Activated naive CD8-positive, alpha-beta T cell treated with anti-CD3 and anti-CD28 coated beads for 36 hours (primary cell): ENCODE measurements at regions not wholly inside any gene's neighbourhood (a gene's known extent, or its start where the extent isn't known, plus 50 kb on each side); places are given as distances from the start of the nearest gene placed in this dataset.

Experiments used
- DNase-seq: peaks from one replicate; pipeline ENCODE4 v3.0.0; 2021
- H3K27ac Mint-ChIP-seq: one replicate; pipeline ENCODE4 v1.8.0; 2022; ENCODE audit warnings: mild to moderate bottlenecking, moderate library complexity, mixed read lengths
- H3K27me3 Mint-ChIP-seq: one replicate; pipeline ENCODE4 v1.8.0; 2022; ENCODE audit warnings: mild to moderate bottlenecking, mixed read lengths
- H3K36me3 Mint-ChIP-seq: one replicate; pipeline ENCODE4 v1.8.0; 2021; ENCODE audit warnings: mild to moderate bottlenecking, mixed read lengths
- H3K4me1 Mint-ChIP-seq: one replicate; pipeline ENCODE4 v1.8.0; 2021; ENCODE audit warnings: mixed read lengths
- H3K4me3 Mint-ChIP-seq: one replicate; pipeline ENCODE4 v1.8.0; 2022; ENCODE audit warnings: mild to moderate bottlenecking, moderate library complexity, mixed read lengths
- H3K9me3 Mint-ChIP-seq: one replicate; pipeline ENCODE4 v1.8.0; 2022; ENCODE audit warnings: mixed read lengths

DNA sequence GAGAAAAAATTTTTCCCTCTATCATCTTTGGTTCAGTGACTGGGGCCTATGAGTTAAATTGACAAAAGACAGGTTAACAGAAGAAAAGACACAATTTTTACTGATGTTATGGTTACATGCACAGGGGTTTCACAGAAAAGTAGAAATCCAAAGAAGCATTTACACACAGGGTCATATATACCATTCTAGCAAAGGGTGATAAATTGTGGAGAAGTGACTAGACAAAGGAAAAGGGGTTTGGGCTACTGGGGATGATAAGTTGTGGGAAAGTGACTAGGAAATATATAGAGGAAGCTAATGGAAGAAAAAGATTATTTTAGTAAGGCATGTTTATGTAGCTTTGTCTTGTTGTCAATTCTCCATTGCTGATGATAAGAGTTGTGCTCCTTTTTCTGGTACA, 276.7 kb upstream of the JARID2 start:
- H3K27ac Mint-ChIP-seq, result no peak overlapping the region
- DNase-seq, result no peak
- H3K9me3 Mint-ChIP-seq, result peaks cover 3% of the 10 kb centered on the region
- no peaks in the 10 kb centered on the region for H3K36me3 Mint-ChIP-seq
- H3K4me1 Mint-ChIP-seq, result no peaks in the 10 kb centered on the region
- no peaks in the 10 kb centered on the region for H3K27me3 Mint-ChIP-seq
- no peak overlapping the region for H3K4me3 Mint-ChIP-seq

DNA sequence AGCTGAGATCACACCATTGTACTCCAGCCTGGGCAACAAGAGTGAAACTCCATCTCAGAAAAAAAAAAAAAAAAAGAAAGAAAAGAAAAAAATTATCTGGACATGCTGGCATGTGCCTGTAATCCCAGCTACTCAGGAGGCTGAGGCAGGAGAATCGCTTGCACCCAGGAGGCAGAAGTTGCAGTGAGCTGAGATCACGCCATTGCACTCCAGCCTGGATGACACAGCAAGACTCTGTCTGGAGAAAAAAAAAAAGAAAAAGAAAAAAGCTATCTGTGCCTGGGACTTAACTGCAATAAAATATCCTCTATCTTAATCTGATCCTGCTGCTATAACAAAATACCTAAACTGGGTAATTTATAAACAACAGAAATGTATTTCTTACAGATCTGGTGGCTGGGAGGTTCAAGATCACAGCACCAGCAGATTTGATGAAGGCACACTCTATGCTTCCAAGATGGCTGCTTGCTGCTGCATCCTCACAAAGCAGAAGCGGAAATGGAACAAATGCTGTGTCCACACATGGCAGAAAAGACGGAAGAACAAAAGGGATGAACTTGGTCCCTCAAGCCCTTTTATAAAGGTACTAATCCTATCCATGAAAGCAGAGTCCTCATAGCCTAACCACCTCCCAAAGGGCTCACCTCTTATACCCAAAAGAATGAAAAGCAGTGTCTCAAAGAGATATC, 273.3 kb upstream of the JARID2 start:
- DNase-seq, result no peak
- Mint-ChIP-seq H3K4me1 (peaks cover 6% of the 10 kb centered on the region), H3K4me3 (no peak overlapping the region), H3K27me3 (no peaks in the 10 kb centered on the region), H3K27ac (no peak overlapping the region), H3K36me3 (peaks cover 1% of the 10 kb centered on the region), H3K9me3 (peaks cover 3% of the 10 kb centered on the region)

DNA sequence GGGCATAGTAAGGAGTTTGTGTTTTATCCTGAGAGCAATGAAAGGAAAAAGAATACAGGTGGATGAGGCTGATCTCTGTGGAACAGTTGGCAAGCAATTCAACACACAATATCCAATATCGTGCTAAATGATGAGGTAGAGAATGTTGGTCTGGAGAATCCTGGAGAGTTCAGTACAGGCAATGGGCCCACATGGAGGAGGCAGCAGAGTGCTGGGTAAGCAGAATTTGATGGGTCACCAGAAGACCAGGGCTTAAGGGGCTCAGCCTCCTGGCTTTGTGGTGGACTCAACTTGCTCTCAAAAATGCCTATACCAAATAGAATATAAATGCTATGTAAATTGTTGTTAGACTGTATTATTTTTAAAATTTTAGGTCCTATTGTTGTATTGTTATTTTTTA, 271.5 kb upstream of the JARID2 start:
- Mint-ChIP-seq H3K27me3 (no peaks in the 10 kb centered on the region), H3K27ac (no peak overlapping the region), H3K4me3 (no peak overlapping the region), H3K9me3 (no peaks in the 10 kb centered on the region), H3K4me1 (peaks cover 6% of the 10 kb centered on the region), H3K36me3 (peaks cover 1% of the 10 kb centered on the region)
- DNase-seq, result no peak

DNA sequence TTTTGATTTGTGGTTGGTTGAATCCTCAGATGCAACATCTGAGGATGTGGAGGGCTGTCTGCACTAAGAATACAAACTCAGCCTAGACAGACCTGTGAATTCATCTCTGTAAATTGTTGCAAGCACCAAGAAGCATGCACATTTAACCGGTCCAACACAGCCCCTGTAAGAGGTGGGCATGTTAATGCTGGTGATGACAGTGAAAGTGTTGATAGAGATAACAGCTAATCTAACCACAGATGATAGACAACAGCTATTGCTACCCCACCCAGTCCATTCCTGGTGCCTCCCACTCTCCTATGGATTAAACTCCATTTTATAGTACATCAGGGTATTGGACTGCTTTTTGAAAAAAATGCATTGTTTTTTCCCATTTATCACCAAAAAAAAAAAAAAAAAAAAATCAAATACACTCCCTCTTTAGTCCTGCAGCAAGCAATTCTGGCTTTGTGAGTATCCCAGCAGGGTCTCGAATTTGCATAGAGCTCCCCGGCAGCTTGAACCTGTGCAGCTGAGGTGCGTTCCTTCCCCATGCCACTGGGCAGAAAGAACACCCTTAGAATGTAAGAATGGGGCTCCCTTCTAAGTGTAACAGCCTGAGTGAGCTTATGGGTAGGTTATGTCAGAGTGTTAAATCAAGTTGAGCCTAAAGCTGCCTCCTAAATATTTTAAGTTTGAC, 270.9 kb upstream of the JARID2 start:
- Mint-ChIP-seq H3K9me3 (no peaks in the 10 kb centered on the region), H3K27ac (no peak overlapping the region), H3K27me3 (no peaks in the 10 kb centered on the region), H3K4me1 (peaks cover 6% of the 10 kb centered on the region), H3K4me3 (no peak overlapping the region), H3K36me3 (peaks cover 1% of the 10 kb centered on the region)
- no peak for DNase-seq

DNA sequence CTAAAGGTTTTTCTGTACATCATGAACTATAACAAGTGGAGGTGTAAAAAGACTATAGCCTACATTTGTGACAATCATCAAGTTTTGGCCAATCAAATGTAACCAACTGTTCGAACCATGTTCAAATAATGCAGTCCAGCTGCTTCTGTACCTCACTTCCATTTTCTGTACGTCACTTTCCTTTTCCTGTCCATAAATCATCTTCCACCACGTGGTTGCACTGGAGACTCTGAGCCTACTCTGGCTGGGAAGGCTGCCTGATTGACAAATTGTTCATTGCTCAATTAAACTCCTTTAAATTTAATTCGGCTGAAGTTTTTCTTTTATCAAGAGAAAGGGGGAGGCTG, 270.4 kb upstream of the JARID2 start:
- Mint-ChIP-seq H3K27me3 (no peaks in the 10 kb centered on the region), H3K4me1 (peaks cover 6% of the 10 kb centered on the region), H3K27ac (no peak overlapping the region), H3K9me3 (no peaks in the 10 kb centered on the region), H3K4me3 (no peak overlapping the region), H3K36me3 (peaks cover 1% of the 10 kb centered on the region)
- no peak for DNase-seq

DNA sequence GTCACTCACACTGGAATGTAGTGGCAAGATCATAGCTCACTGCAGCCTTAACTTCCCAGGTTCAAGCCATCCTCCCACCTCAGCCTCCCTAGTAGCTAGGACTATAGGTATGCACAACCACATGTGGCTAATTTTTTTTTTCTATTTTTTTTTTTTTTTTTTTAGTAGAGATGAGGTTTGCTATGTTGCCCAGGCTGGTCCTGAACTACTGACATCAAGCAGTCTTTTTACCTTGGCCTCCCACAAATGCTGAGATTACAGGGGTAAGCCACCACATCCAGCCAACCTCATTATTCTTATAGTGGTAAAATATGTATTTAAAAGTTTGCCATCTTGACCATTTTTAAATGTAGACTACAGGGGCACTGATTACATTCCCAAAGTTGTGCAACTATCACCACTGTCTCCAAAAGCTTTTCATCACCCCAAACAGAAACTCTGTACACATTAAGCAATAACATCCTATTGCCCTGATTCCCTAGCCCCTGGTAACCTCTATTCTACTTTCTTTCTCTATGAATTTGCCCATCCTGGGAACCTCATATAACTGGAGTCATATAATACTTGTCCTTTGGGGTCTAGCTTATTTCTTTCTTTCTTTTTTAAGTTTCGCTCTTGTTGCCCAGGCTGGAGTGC, 268.0 kb upstream of the JARID2 start:
- Mint-ChIP-seq H3K27ac (no peak overlapping the region), H3K27me3 (no peaks in the 10 kb centered on the region), H3K4me1 (peaks cover 6% of the 10 kb centered on the region), H3K4me3 (no peak overlapping the region), H3K9me3 (no peaks in the 10 kb centered on the region), H3K36me3 (peaks cover 1% of the 10 kb centered on the region)
- DNase-seq, result no peak

DNA sequence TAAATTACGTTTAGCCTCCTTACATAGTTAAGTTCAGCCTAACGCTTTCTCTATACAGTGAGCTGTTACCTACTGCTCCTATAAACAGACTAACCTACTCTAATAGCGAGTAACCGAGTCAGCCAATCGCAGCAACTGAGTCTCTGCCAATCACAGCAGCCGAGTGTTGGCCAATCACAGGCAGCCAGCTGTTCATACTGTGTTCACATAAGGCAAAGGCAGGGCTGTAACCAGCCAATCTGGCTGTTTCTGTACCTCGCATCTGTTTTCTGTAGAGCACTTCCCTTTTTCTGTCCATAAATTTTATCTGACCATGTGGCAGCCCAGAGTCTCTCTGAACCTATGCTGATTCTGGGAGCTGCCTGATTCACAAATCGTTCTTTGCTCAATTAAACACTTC, 263.9 kb upstream of the JARID2 start:
- Mint-ChIP-seq H3K36me3 (no peaks in the 10 kb centered on the region), H3K4me1 (no peaks in the 10 kb centered on the region), H3K9me3 (no peaks in the 10 kb centered on the region), H3K4me3 (no peak overlapping the region), H3K27ac (no peak overlapping the region), H3K27me3 (no peaks in the 10 kb centered on the region)
- DNase-seq, result no peak

DNA sequence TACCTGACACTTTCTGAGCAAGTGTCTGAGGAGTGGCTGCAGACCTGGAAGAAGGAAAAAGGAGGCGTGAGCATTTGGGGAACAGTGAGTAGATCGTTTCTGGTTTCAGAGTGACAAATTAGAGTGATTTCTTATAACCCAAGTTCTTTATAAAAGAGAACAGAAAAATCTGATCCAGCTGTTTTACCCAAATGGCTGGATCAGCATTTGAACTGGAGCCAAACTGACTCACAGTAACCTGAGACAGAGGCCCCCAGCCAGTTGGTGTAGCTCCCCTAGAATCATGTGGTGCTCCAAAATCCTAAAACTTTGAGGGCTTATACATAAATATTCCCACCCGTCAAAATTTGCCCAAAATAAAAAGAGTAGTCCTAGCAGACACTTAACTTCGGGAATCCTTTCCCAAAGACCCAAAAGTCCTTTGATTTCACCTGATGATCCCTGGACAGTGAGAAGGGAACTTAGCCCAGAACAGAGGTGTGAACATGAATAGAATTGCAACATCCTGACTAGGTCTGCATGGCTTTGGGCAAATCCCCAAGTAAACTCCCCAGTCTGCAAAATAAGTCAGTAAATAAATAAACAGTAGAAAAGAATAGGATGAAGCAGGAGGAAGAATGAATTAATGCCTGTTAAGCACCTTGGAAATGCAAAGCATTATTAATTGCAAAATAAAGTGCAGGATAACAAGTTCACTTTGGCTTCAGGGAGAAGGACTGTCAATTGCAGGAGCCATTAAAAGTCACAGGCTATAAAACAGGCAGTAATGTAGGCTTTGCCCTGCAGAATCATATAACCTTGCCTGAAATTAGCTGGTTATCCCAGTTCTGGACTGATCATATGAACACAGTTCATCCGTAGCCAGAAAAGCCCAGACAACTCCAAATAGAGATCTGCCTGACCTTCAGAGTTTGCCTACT, 262.0 kb upstream of the JARID2 start:
- DNase-seq, result no peak
- Mint-ChIP-seq H3K27me3 (no peaks in the 10 kb centered on the region), H3K9me3 (no peaks in the 10 kb centered on the region), H3K4me3 (no peak overlapping the region), H3K27ac (no peak overlapping the region), H3K36me3 (no peaks in the 10 kb centered on the region), H3K4me1 (no peaks in the 10 kb centered on the region)

DNA sequence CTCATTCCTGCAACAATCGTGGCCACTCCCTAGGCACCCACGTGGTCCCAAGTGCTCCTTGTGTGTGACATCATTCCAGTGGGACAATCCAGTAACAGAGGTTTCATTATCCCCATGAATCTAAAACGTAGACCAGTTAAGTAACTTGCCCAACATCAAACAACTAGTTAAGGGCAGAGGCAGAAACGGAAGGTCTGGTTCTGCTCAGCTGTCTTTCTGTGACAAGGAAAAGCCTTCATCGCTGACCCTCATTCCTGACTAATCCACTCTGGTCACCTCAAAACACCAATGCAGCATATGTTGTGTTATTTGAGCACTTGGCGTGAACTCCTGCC, 261.4 kb upstream of the JARID2 start:
- Mint-ChIP-seq H3K27me3 (no peaks in the 10 kb centered on the region), H3K4me3 (no peak overlapping the region), H3K9me3 (no peaks in the 10 kb centered on the region), H3K36me3 (no peaks in the 10 kb centered on the region), H3K4me1 (no peaks in the 10 kb centered on the region), H3K27ac (no peak overlapping the region)
- DNase-seq, result no peak

DNA sequence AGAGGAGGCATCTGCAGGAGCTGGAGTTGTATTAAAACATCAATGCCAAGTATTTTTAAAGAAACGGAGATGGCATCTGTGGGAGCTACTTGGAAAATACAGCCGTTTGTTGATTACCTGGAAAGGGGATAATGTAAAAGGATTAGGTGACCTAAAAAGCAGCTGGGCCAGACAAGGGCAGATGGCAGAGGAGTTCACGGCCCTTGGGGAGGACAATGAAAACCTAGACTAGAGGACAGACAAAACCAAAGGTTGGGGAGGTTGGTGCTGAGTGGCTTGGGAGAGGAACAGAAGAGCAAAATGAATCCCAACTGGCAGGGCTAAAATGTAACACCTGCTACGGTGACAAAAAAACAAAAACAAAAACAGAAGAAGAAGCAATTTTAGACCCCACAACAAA, 260.5 kb upstream of the JARID2 start:
- Mint-ChIP-seq H3K4me1 (no peaks in the 10 kb centered on the region), H3K9me3 (no peaks in the 10 kb centered on the region), H3K27me3 (no peaks in the 10 kb centered on the region), H3K36me3 (no peaks in the 10 kb centered on the region), H3K4me3 (no peak overlapping the region), H3K27ac (no peak overlapping the region)
- no peak for DNase-seq

DNA sequence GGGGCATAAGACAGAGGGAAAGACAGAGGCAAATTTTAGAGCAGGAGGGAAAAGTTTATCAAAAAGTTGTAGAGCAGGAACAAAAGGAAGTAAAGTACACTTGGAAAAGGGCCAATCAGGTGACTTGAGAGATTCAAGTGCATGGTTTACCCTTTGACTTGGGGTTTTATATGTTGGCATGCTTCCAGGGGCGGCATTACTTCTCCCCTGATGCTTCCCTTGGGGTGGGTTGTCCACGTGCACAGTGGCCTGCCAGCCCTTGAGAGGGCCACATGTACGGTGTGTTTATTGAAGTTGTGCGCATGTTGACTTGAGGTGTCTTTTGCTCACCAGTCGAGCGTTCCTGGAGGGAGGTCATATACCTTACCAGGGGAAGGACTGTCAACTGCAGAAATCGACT, 259.5 kb upstream of the JARID2 start:
- no peak overlapping the region for H3K4me3 Mint-ChIP-seq
- no peaks in the 10 kb centered on the region for H3K27me3 Mint-ChIP-seq
- no peaks in the 10 kb centered on the region for H3K9me3 Mint-ChIP-seq
- DNase-seq, result no peak
- H3K4me1 Mint-ChIP-seq, result no peaks in the 10 kb centered on the region
- no peak overlapping the region for H3K27ac Mint-ChIP-seq
- no peaks in the 10 kb centered on the region for H3K36me3 Mint-ChIP-seq

DNA sequence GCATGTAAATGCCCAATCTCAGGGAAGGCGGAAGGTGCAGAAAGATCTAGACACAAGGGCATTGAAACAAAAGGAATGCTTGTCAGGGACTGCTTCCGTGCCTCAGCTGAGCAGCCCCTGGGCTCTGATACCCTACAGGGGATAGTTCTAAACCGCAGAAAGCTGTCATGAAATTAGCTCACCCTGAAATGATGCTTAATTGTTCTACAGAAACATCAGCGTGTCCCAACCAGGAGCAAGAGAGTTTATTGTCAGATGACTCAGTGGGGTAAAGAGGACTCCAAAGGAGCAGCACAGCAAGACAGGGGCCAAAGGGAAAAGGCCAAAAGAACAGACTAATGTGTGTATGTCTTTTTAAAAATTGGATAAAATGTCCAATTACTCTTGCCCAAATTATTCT, 258.4 kb upstream of the JARID2 start:
- Mint-ChIP-seq H3K4me1 (no peaks in the 10 kb centered on the region), H3K4me3 (no peak overlapping the region), H3K36me3 (no peaks in the 10 kb centered on the region), H3K27me3 (no peaks in the 10 kb centered on the region), H3K9me3 (no peaks in the 10 kb centered on the region), H3K27ac (no peak overlapping the region)
- DNase-seq, result no peak

DNA sequence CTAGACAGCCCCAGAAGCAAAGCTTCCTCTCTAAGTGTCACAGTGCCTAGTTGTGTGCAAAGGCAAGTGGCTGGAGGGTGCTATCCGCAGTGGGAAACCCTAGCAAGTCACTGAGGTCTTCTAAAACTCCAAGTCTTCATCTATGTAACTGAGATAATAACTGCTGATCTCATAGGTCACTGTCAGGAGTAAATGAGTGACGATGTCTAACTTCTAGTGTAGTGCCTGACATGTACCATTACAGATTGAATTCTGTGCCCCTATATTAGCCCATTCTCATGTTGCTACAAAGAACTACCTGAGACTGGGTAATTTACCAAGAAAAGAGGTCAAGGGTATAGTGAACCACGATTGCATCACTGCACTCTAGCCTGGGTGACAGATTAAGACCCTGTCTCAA, 253.5 kb upstream of the JARID2 start:
- H3K4me3 Mint-ChIP-seq, result no peak overlapping the region
- no peaks in the 10 kb centered on the region for H3K36me3 Mint-ChIP-seq
- DNase-seq, result no peak
- no peaks in the 10 kb centered on the region for H3K27me3 Mint-ChIP-seq
- no peak overlapping the region for H3K27ac Mint-ChIP-seq
- no peaks in the 10 kb centered on the region for H3K9me3 Mint-ChIP-seq
- H3K4me1 Mint-ChIP-seq, result no peaks in the 10 kb centered on the region

DNA sequence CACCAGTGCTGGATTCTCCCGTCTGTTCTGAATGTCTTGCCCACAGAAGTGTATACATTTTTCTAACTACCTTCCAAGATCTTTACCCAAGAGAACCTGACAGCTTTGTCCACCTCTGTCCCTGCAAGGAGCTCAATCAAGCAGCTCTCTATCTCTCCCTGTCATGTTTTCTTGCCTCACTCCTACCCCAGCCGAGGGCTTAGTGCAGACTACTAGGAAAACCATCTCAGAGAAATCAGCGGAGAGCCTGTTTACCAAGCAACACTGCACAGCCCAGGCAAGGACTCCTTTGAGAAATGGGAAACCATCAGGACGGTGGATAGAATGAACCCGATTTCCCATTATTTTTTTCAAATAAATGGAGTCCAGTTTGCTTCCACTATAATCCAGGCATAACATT, 250.7 kb upstream of the JARID2 start:
- Mint-ChIP-seq H3K9me3 (no peaks in the 10 kb centered on the region), H3K36me3 (no peaks in the 10 kb centered on the region), H3K4me3 (no peak overlapping the region), H3K27ac (no peak overlapping the region), H3K27me3 (no peaks in the 10 kb centered on the region), H3K4me1 (no peaks in the 10 kb centered on the region)
- no peak for DNase-seq

DNA sequence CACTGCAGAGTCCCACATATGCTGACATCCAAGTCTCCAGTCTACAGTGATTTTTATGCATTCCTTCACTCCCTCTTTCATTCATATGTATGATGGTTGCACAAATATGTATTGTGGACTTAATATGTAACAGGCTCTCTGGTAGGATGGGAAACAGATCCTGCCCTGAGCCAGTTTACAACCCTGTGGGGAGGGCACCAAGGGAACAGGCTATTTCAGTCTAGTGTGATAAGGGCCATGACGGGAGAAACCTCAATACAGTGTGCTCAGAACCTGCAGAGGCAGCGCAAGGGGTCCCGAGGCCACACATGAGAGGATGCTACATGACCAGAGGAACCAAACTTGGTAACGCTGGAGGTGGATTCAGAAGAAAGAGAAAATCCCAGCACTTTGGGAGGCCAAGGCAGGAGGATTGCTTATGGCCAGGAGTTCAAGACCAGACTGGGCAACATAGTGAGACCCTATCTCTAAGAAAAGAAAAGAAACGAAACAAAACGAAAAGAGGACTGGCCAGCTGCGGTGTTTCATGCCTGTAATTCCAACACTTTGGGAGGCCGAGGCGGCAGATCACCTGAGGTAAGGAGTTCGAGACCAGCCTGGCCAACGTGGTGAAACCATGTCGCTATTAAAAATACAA, 249.8 kb upstream of the JARID2 start:
- H3K36me3 Mint-ChIP-seq, result no peaks in the 10 kb centered on the region
- no peaks in the 10 kb centered on the region for H3K27me3 Mint-ChIP-seq

More for the DNA sequence above, 249.8 kb upstream of the JARID2 start:
- no peak for DNase-seq
- H3K4me1 Mint-ChIP-seq, result no peaks in the 10 kb centered on the region
- no peak overlapping the region for H3K27ac Mint-ChIP-seq
- H3K9me3 Mint-ChIP-seq, result no peaks in the 10 kb centered on the region
- no peak overlapping the region for H3K4me3 Mint-ChIP-seq
